ENCODE measurements at regions not wholly inside any gene's neighbourhood (a gene's known extent, or its start where the extent isn't known, plus 50 kb on each side); places are given as distances from the start of the nearest gene placed in this dataset.

DNA sequence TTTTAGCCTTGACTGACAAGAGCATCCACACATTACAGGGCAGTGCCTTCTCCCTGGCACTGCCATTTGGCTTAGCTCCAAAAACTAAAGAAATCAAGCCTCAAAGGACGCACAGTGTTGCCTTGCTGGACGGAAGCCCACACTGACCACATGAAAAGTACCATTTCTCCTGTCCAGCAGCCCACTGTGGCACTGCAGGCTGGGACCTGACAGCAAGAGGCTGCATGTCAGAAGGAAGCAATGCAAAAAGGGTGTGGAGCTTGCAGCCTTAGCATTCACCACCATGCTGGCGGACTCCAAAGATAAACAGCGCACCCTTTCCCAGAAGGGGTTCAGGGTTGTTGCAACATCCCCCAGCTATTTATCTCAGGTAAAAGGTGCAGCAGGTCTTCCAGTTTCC lies 109.3 kb upstream of the BMAL1 start:
- 63% methylated on average over 2 of the region's 4 CpGs; no CpG with 5 or more reads in 1 of the 2 experiments for WGBS, 2 experiments (ENCODE audit: extremely low coverage in 2 of 2, insufficient read length in 1 of 2)
- Histone ChIP-seq H4K5ac (ENCODE audit: low read depth, low read length) (no peak overlapping the region), H2BK5ac (ENCODE audit: low read depth, low read length, poor library complexity, severe bottlenecking) (no peak overlapping the region), H2AK5ac (ENCODE audit: low read depth, low read length) (no peak overlapping the region), H4K91ac (ENCODE audit: insufficient read depth, low read depth, low read length) (no peak overlapping the region), H3K27me3 (ENCODE audit: control insufficient read depth, insufficient read depth, low read length) (peaks cover 6% of the 10 kb centered on the region), H2AFZ (replicated peaks; ENCODE audit: low read length, poor library complexity) (no peak overlapping the region), H3K9me3 (ENCODE audit: control insufficient read depth, insufficient read depth, low read length) (no peaks in the 10 kb centered on the region), H2BK20ac (ENCODE audit: low read depth, low read length) (no peak overlapping the region), H2AK9ac (replicated peaks; ENCODE audit: low read depth, low read length, poor library complexity) (no peak overlapping the region), H3K18ac (ENCODE audit: low read depth, low read length) (no peak overlapping the region), H3K4me1 (ENCODE audit: control insufficient read depth, insufficient read depth, low read length) (0 out of 2 replicates have a peak, but pooled peaks cover 2% of the 10 kb centered on the region), H2BK120ac (ENCODE audit: low read depth, low read length) (no peak overlapping the region), H3K56ac (ENCODE audit: extremely low read depth, insufficient read depth, low read length) (no peak overlapping the region), H3K23ac (ENCODE audit: low read depth, low read length) (no peak overlapping the region), H4K20me1 (ENCODE audit: insufficient read depth, low read length) (no peaks in the 10 kb centered on the region), H3K9ac (ENCODE audit: low read depth, low read length) (no peak overlapping the region), H3K27ac (ENCODE audit: insufficient read depth, low read length) (no peak overlapping the region), H2BK15ac (ENCODE audit: low read depth, low read length) (no peak overlapping the region), H3K14ac (replicated peaks; ENCODE audit: low read depth, low read length) (no peak overlapping the region; the same call in 1 of the 2 replicates), H3K9me1 (ENCODE audit: insufficient read depth, low read length) (peaks cover 5% of the 10 kb centered on the region; the same call in 1 of the 2 replicates), H3K36me3 (ENCODE audit: control insufficient read depth, insufficient read depth, low read length) (no peaks in the 10 kb centered on the region), H4K8ac (ENCODE audit: low read depth in 2 of 2, low read length in 2 of 2) (no peak overlapping the region), H3K79me1 (ENCODE audit: low read depth in 1 of 2, low read length in 2 of 2) (no peaks in the 10 kb centered on the region), H3K4me3 (ENCODE audit: insufficient read depth, low read depth, low read length) (no peak overlapping the region), H3K4ac (ENCODE audit: low read depth, low read length) (no peak overlapping the region), H3K4me2 (ENCODE audit: low read depth, low read length) (no peak overlapping the region)
- dilution Hi-C loops (cut with HindIII; ENCODE audit: low sequenced_read_pairs, unreplicated experiment) = loop anchor here (25.0 kb wide), 1 partner anchor 206 kb away; no protein-coding TSS in a partner anchor
- TF ChIP-seq SMC3 (IDR thresholded peaks at IDR 0.05; ENCODE audit: low read depth, low read length) (no peak), RCOR1 (IDR thresholded peaks at IDR 0.05; ENCODE audit: insufficient replicate concordance, low read length) (no peak), CTCF (conservative IDR thresholded peaks at IDR 0.05; ENCODE audit: low read depth, low read length) (no peak), NFE2L2 (IDR thresholded peaks at IDR 0.05; ENCODE audit: low read depth, low read length) (no peak), RFX5 (IDR thresholded peaks at IDR 0.05; ENCODE audit: low read depth, low read length) (no peak), USF2 (IDR thresholded peaks at IDR 0.05; ENCODE audit: low read depth, low read length) (no peak), CHD1 (IDR thresholded peaks at IDR 0.05; ENCODE audit: low read depth, low read length) (no peak), MAFK (IDR thresholded peaks at IDR 0.05; ENCODE audit: low read depth, low read length) (no peak), MAZ (IDR thresholded peaks at IDR 0.05; ENCODE audit: borderline replicate concordance, low read depth, low read length) (no peak), BHLHE40 (IDR thresholded peaks at IDR 0.05; ENCODE audit: low read depth, low read length) (no peak), RAD21 (IDR thresholded peaks at IDR 0.05; ENCODE audit: low read length) (no peak), POLR2A (IDR thresholded peaks at IDR 0.05; ENCODE audit: low read depth, low read length) (no peak), CEBPB (IDR thresholded peaks at IDR 0.05; ENCODE audit: low read depth, low read length) (no peak), FOS (IDR thresholded peaks at IDR 0.05; ENCODE audit: low read depth, low read length) (no peak), MXI1 (IDR thresholded peaks at IDR 0.05; ENCODE audit: borderline replicate concordance, low read depth, low read length) (no peak)
- TF ChIP-seq, protein P1, sequence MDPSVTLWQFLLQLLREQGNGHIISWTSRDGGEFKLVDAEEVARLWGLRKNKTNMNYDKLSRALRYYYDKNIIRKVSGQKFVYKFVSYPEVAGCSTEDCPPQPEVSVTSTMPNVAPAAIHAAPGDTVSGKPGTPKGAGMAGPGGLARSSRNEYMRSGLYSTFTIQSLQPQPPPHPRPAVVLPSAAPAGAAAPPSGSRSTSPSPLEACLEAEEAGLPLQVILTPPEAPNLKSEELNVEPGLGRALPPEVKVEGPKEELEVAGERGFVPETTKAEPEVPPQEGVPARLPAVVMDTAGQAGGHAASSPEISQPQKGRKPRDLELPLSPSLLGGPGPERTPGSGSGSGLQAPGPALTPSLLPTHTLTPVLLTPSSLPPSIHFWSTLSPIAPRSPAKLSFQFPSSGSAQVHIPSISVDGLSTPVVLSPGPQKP (IDR thresholded peaks at IDR 0.05; ENCODE audit: borderline replicate concordance, low read depth, low read length) = no peak
- BruUV-seq (replicated peaks) = no TSS peak
- intact Hi-C loops (cut with micrococcal nuclease) = no loop called here
- in situ Hi-C loops (cut with MboI; ENCODE audit: low sequenced_read_pairs) = no loop called here
- ChIA-PET CTCF (no interaction called here), POLR2A (ENCODE audit: unreplicated experiment) (no interaction called here)
- ATAC-seq (ENCODE audit: low read depth) = no peak
- no peak for DNase-seq

All from IMR-90 (cell line).